Smooth muscle cell (in vitro differentiated cells): ENCODE measurements at regions not wholly inside any gene's neighbourhood (a gene's known extent, or its start where the extent isn't known, plus 50 kb on each side); places are given as distances from the start of the nearest gene placed in this dataset.
"Not testable (repeated sequence)": the region's sequence is repeated elsewhere in the genome, so short reads cannot be mapped to it uniquely, and the experiment has no call there.

ENCODE experiments used
- DNase-seq: peaks from one replicate; lab custom pipeline; 2025; ENCODE audit not compliant: unreplicated experiment; lab: John Stamatoyannopoulos, UW
- H2AFZ ChIP-seq: fragments of 200-600 bp; sonication (generic); 2 replicates; pipeline ENCODE4 v1.6.0; 2016; ENCODE audit warnings: antibody characterized with exemption, low read depth, mild to moderate bottlenecking
- H3F3A ChIP-seq: fragments of 200-600 bp; sonication (generic); 2 replicates; pipeline ENCODE4 v1.6.0; 2017; ENCODE audit warnings: antibody characterized with exemption, low read depth
- H3K27ac ChIP-seq: fragments of 200-600 bp; sonication (generic); 2 replicates; pipeline ENCODE4 v1.5.1; 2016; ENCODE audit warnings: low read depth, mild to moderate bottlenecking
- H3K27me3 ChIP-seq: fragments of 200-600 bp; sonication (generic); 2 replicates; pipeline ENCODE4 v1.6.1; 2016; ENCODE audit warnings: low read depth, mild to moderate bottlenecking
- H3K36me3 ChIP-seq: fragments of 200-600 bp; sonication (generic); 2 replicates; pipeline ENCODE4 v1.5.1; 2016; ENCODE audit warnings: low read depth
- H3K4me1 ChIP-seq: fragments of 200-600 bp; sonication (generic); 2 replicates; pipeline ENCODE4 v1.5.1; 2016; ENCODE audit warnings: low read depth
- H3K4me2 ChIP-seq: fragments of 200-600 bp; sonication (generic); 2 replicates; pipeline ENCODE4 v1.6.0; 2016; ENCODE audit warnings: mild to moderate bottlenecking
- H3K4me3 ChIP-seq: fragments of 200-600 bp; sonication (generic); 2 replicates; pipeline ENCODE4 v1.5.1; 2016; ENCODE audit warnings: mild to moderate bottlenecking
- H3K79me2 ChIP-seq: fragments of 200-600 bp; sonication (generic); 2 replicates; pipeline ENCODE4 v1.6.0; 2016; ENCODE audit warnings: low read depth, mild to moderate bottlenecking
- H3K9ac ChIP-seq: fragments of 200-600 bp; sonication (generic); 2 replicates; pipeline ENCODE4 v1.6.0; 2016; ENCODE audit warnings: low read depth
- H3K9me3 ChIP-seq: fragments of 200-600 bp; sonication (generic); replicated peaks from 2 replicates; pipeline ENCODE4 v1.5.1; 2016; ENCODE audit warnings: low read depth
- H4K20me1 ChIP-seq: fragments of 200-600 bp; sonication (generic); 2 replicates; pipeline ENCODE4 v1.6.0; 2016; ENCODE audit warnings: low read depth
- WGBS: methylation state at CpG from one replicate; pipeline ENCODE4 v1.1.7; 2016; ENCODE audit warnings: low lambda C conversion rate; 5-methylcytosine and 5-hydroxymethylcytosine counted together
- TF ChIP-seq, protein P1 (sequence below): fragments of 200-600 bp; sonication (generic); IDR thresholded peaks from 2 replicates; pipeline ENCODE4 v1.5.1; 2017; ENCODE audit warnings: borderline replicate concordance, mild to moderate bottlenecking, antibody characterized with exemption; ENCODE audit not compliant: insufficient read depth, poor library complexity, severe bottlenecking

DNA sequence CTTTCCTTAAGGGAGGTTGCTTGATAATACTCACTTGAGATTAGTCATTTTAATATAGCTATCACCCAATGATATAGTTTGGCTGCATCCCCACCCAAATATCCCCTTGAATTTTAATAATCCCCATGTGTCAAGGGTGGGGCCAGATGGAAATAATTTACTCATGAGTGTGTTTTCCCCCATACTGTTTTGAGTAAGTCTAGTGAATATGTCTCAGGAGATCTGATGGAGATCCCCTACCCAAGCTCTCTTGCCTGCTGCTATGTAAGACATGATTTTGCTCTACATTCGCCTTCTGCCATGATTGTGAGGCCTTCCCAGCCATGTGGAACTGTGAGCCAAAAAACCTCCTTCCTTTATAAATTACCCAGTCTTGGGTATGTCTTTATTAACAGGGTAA is 539.7 kb upstream of the GRID2 start:
- Histone ChIP-seq H3K4me1 (no peaks in the 10 kb centered on the region), H3F3A (no peaks in the 10 kb centered on the region), H3K4me3 (no peak overlapping the region), H3K9ac (no peak overlapping the region), H3K27ac (no peak overlapping the region), H3K36me3 (no peaks in the 10 kb centered on the region), H3K9me3 (no peaks in the 10 kb centered on the region), H4K20me1 (no peaks in the 10 kb centered on the region), H3K79me2 (no peaks in the 10 kb centered on the region), H2AFZ (no peak overlapping the region), H3K27me3 (no peaks in the 10 kb centered on the region), H3K4me2 (no peak overlapping the region)
- no peak for DNase-seq
- TF ChIP-seq, protein P1, sequence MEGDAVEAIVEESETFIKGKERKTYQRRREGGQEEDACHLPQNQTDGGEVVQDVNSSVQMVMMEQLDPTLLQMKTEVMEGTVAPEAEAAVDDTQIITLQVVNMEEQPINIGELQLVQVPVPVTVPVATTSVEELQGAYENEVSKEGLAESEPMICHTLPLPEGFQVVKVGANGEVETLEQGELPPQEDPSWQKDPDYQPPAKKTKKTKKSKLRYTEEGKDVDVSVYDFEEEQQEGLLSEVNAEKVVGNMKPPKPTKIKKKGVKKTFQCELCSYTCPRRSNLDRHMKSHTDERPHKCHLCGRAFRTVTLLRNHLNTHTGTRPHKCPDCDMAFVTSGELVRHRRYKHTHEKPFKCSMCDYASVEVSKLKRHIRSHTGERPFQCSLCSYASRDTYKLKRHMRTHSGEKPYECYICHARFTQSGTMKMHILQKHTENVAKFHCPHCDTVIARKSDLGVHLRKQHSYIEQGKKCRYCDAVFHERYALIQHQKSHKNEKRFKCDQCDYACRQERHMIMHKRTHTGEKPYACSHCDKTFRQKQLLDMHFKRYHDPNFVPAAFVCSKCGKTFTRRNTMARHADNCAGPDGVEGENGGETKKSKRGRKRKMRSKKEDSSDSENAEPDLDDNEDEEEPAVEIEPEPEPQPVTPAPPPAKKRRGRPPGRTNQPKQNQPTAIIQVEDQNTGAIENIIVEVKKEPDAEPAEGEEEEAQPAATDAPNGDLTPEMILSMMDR = no peak
- 96% methylated on average over 1 of the region's 1 CpG for WGBS

DNA sequence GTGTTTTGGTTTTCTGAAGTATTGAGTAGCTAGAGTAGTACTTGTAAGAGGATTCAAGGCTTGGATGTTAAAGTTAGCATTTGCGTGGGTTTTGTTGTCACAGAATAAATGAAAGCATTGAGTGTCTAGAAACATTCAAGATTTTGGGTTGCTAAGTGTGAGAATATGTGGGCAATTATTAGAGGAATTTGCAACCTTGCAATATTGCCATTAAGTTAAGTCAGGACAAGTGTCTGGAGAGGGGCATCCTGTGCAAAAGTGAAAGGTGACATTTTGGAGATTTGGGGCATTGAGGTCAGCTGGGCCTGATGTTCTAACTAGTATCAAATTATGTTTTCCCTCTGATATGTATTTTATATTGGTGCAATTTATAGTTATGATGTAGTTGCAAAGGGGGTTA is 533.9 kb upstream of the GRID2 start:
- TF ChIP-seq, protein P1 = no peak
- Histone ChIP-seq H3F3A (no peaks in the 10 kb centered on the region), H2AFZ (no peak overlapping the region), H3K9me3 (no peaks in the 10 kb centered on the region), H3K27me3 (no peaks in the 10 kb centered on the region), H3K36me3 (no peaks in the 10 kb centered on the region), H3K9ac (no peak overlapping the region), H3K79me2 (no peaks in the 10 kb centered on the region), H3K4me2 (no peak overlapping the region), H3K4me3 (no peak overlapping the region), H3K27ac (no peak overlapping the region), H3K4me1 (no peaks in the 10 kb centered on the region), H4K20me1 (no peaks in the 10 kb centered on the region)
- no peak for DNase-seq
- WGBS = 97% methylated on average over 1 of the region's 1 CpG

DNA sequence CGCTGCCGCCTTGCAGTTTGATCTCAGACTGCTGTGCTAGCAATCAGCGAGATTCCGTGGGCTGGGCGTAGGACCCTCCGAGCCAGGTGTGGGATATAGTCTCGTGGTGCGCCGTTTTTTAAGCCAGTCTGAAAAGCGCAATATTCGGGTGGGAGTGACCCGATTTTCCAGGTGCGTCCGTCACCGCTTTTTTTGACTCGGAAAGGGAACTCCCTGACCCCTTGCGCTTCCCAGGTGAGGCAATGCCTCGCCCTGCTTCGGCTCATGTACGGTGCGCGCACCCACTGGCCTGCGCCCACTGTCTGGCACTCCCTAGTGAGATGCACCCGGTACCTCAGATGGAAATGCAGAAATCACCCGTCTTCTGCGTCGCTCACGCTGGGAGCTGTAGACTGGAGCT is 512.1 kb upstream of the GRID2 start:
- Histone ChIP-seq H3K9ac (peak overlapping the region; percentile 47), H3K4me3 (peak overlapping the region; percentile 57), H2AFZ (peak overlapping the region; percentile 85), H3K4me2 (peak overlapping the region; percentile 82)
- not testable (repeated sequence) for H3K4me1 ChIP-seq, H3K79me2 ChIP-seq, H3K9me3 ChIP-seq, H3F3A ChIP-seq, H4K20me1 ChIP-seq, DNase-seq, H3K36me3 ChIP-seq, H3K27me3 ChIP-seq, H3K27ac ChIP-seq
- WGBS = 8% methylated on average over 26 of the region's 28 CpGs

DNA sequence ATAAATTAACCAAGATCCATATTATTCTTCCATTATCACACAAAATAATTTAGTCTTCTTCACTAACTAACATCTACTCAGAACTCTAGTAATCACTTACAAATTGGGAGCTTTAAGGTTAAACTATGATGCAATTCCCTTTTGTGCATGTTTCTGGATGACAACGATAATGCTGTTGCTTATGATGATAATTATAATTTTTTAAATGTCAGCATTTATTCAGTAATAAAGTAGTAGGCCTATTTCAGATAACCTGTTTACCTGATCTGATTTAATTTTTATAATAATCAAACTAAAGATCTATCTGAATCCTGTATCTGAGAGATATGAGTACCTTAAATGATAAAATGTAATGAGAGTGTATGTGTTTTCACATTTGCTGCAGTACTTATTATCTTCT is 507.8 kb upstream of the GRID2 start:
- H3K4me1 ChIP-seq = no peaks in the 10 kb centered on the region
- no peak overlapping the region for H2AFZ ChIP-seq
- no peaks in the 10 kb centered on the region for H3K27me3 ChIP-seq
- H3K4me2 ChIP-seq = no peak overlapping the region
- TF ChIP-seq, protein P1 = no peak
- no peaks in the 10 kb centered on the region for H3K9me3 ChIP-seq
- no peaks in the 10 kb centered on the region for H3F3A ChIP-seq
- no peak overlapping the region for H3K27ac ChIP-seq
- no peak overlapping the region for H3K4me3 ChIP-seq
- no peak overlapping the region for H3K9ac ChIP-seq
- H3K79me2 ChIP-seq = no peaks in the 10 kb centered on the region
- DNase-seq = no peak
- no peaks in the 10 kb centered on the region for H4K20me1 ChIP-seq
- 100% methylated on average over 1 of the region's 1 CpG for WGBS
- no peaks in the 10 kb centered on the region for H3K36me3 ChIP-seq
